22Rv1 (cell line): ENCODE measurements at regions not wholly inside any gene's neighbourhood (a gene's known extent, or its start where the extent isn't known, plus 50 kb on each side); places are given as distances from the start of the nearest gene placed in this dataset.

Experiments
- ZFX ChIP-seq: fragments of 450-650 bp; IDR thresholded peaks from 2 replicates; pipeline ENCODE4 v1.6.1; 2017; ENCODE audit warnings: antibody characterized with exemption, borderline replicate concordance
- TF ChIP-seq, protein P1 (sequence below): fragments of 450-650 bp; IDR thresholded peaks from 2 replicates; pipeline ENCODE4 v1.5.1; 2017; ENCODE audit warnings: mild to moderate bottlenecking

DNA sequence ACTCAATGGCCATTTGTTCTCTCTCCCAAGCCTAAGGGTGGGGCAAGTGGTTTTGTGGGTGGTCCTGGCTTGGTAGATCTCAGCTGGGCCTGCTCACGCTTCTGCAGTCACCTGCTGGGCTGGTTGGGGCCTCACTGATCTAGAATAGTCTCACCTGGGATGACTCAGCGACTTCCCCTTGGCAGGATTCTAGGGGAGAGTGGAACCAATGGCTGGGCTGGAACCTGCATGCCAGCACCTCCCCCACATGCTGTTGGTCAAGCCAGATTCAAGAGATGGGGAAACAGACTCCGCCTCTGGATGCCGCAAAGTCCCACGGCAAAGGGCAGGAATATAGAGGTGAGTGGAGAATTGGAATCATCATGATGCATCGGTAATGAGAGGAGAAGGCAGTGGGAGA is 292.9 kb upstream of the NPVF start:
- TF ChIP-seq, protein P1, sequence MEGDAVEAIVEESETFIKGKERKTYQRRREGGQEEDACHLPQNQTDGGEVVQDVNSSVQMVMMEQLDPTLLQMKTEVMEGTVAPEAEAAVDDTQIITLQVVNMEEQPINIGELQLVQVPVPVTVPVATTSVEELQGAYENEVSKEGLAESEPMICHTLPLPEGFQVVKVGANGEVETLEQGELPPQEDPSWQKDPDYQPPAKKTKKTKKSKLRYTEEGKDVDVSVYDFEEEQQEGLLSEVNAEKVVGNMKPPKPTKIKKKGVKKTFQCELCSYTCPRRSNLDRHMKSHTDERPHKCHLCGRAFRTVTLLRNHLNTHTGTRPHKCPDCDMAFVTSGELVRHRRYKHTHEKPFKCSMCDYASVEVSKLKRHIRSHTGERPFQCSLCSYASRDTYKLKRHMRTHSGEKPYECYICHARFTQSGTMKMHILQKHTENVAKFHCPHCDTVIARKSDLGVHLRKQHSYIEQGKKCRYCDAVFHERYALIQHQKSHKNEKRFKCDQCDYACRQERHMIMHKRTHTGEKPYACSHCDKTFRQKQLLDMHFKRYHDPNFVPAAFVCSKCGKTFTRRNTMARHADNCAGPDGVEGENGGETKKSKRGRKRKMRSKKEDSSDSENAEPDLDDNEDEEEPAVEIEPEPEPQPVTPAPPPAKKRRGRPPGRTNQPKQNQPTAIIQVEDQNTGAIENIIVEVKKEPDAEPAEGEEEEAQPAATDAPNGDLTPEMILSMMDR: no peak
- TF ChIP-seq ZFX: no peak
